OCI-LY7 (cell line): ENCODE measurements at regions not wholly inside any gene's neighbourhood (a gene's known extent, or its start where the extent isn't known, plus 50 kb on each side); places are given as distances from the start of the nearest gene placed in this dataset.
"Not testable (repeated sequence)": the region's sequence is repeated elsewhere in the genome, so short reads cannot be mapped to it uniquely, and the experiment has no call there.

Source experiments
- CTCF ChIP-seq: fragments of 200-600 bp; sonication (generic); conservative IDR thresholded peaks from 2 replicates; pipeline ENCODE4 v1.5.1; 2014; ENCODE audit warnings: mild to moderate bottlenecking, antibody characterized with exemption, low read length, moderate library complexity, mixed read lengths
- EZH2phosphoT487 ChIP-seq: fragments of 200-600 bp; sonication (generic); IDR thresholded peaks from 2 replicates; pipeline ENCODE4 v1.6.1; 2018; ENCODE audit warnings: low read depth, borderline replicate concordance, mild to moderate bottlenecking, mixed run types, antibody characterized with exemption, low read length, moderate library complexity, mixed read lengths

- TF ChIP-seq CTCF, EZH2phosphoT487: not testable (repeated sequence)
These were observed 122.5 kb upstream of the CCDC85A start for GRCh38 chr2:56061327-56061726.
